ENCODE measurements at regions not wholly inside any gene's neighbourhood (a gene's known extent, or its start where the extent isn't known, plus 50 kb on each side); places are given as distances from the start of the nearest gene placed in this dataset.

GRCh38 chr4:160835789-160836188 lies 1328.0 kb downstream of the FSTL5 start:
- no peak for DNase-seq (ENCODE audit: low spot score)

- no peak for DNase-seq (ENCODE audit: low spot score)
Measured at GRCh38 chr4:160836431-160836830, 1327.4 kb downstream of the FSTL5 start.

- DNase-seq (ENCODE audit: low spot score), result no peak
Measured at GRCh38 chr4:160846121-160846520, 1317.7 kb downstream of the FSTL5 start.

- no peak for DNase-seq (ENCODE audit: low spot score)
Measured at GRCh38 chr4:160847228-160847627, 1316.6 kb downstream of the FSTL5 start.

GRCh38 chr4:160848489-160848888 lies 1315.3 kb downstream of the FSTL5 start:
- no peak for DNase-seq (ENCODE audit: low spot score)

GRCh38 chr4:160848901-160849760 lies 1314.7 kb downstream of the FSTL5 start:
- DNase-seq (ENCODE audit: low spot score), result no peak

- DNase-seq (ENCODE audit: low spot score), result no peak
Measured at GRCh38 chr4:160864253-160864652, 1299.5 kb downstream of the FSTL5 start.

GRCh38 chr4:160869899-160870298 lies 1293.9 kb downstream of the FSTL5 start:
- DNase-seq (ENCODE audit: low spot score), result no peak

- no peak for DNase-seq (ENCODE audit: low spot score)
Measured at GRCh38 chr4:160872491-160872890, 1291.3 kb downstream of the FSTL5 start.

GRCh38 chr4:160877087-160877790 lies 1286.6 kb downstream of the FSTL5 start:
- DNase-seq (ENCODE audit: low spot score), result no peak

- DNase-seq (ENCODE audit: low spot score), result no peak
Measured at GRCh38 chr4:160880180-160880579, 1283.6 kb downstream of the FSTL5 start.

GRCh38 chr4:160887668-160888067 lies 1276.1 kb downstream of the FSTL5 start:
- DNase-seq (ENCODE audit: low spot score), result no peak

GRCh38 chr4:160894128-160894527 lies 1269.7 kb downstream of the FSTL5 start:
- DNase-seq (ENCODE audit: low spot score), result no peak

- DNase-seq (ENCODE audit: low spot score), result no peak
Measured at GRCh38 chr4:160894809-160895208, 1269.0 kb downstream of the FSTL5 start.

- DNase-seq (ENCODE audit: low spot score), result no peak
Measured at GRCh38 chr4:160927311-160927710, 1236.5 kb downstream of the FSTL5 start.

- DNase-seq (ENCODE audit: low spot score), result no peak
Measured at GRCh38 chr4:160928482-160928881, 1235.3 kb downstream of the FSTL5 start.

GRCh38 chr4:160947653-160948052 lies 1216.1 kb downstream of the FSTL5 start:
- DNase-seq (ENCODE audit: low spot score), result no peak

GRCh38 chr4:160956875-160957274 lies 1206.9 kb downstream of the FSTL5 start:
- no peak for DNase-seq (ENCODE audit: low spot score)

- no peak for DNase-seq (ENCODE audit: low spot score)
Measured at GRCh38 chr4:160969925-160970324, 1193.9 kb downstream of the FSTL5 start.

GRCh38 chr4:160980091-160980490 lies 1183.7 kb downstream of the FSTL5 start:
- no peak for DNase-seq (ENCODE audit: low spot score)

GRCh38 chr4:160981083-160981482 lies 1182.7 kb downstream of the FSTL5 start:
- DNase-seq (ENCODE audit: low spot score), result no peak

GRCh38 chr4:160983035-160983434 lies 1180.8 kb downstream of the FSTL5 start:
- no peak for DNase-seq (ENCODE audit: low spot score)

GRCh38 chr4:161002386-161002785 lies 1161.4 kb downstream of the FSTL5 start:
- no peak for DNase-seq (ENCODE audit: low spot score)

All from CD4-positive, alpha-beta T cell treated with Interleukin-15 for 4 hours (primary cell).